Dendritic cell treated with granulocyte-macrophage colony-stimulating factor and Interleukin-4, amounts not matched to agents 40 ng/mL and 50 ng/mL, for 4 days (primary cell): ENCODE measurements at regions not wholly inside any gene's neighbourhood (a gene's known extent, or its start where the extent isn't known, plus 50 kb on each side); places are given as distances from the start of the nearest gene placed in this dataset.
"Not testable (repeated sequence)": the region's sequence is repeated elsewhere in the genome, so short reads cannot be mapped to it uniquely, and the experiment has no call there.

Experiments used
- H3K27ac Mint-ChIP-seq: one replicate; pipeline ENCODE4 v1.8.0; 2022; ENCODE audit warnings: mild to moderate bottlenecking, mixed read lengths
- H3K27me3 Mint-ChIP-seq: one replicate; pipeline ENCODE4 v1.8.0; 2022; ENCODE audit warnings: mild to moderate bottlenecking, mixed read lengths
- H3K36me3 Mint-ChIP-seq: one replicate; pipeline ENCODE4 v1.8.0; 2022; ENCODE audit warnings: low read depth, mixed read lengths
- H3K4me1 Mint-ChIP-seq: one replicate; pipeline ENCODE4 v1.8.0; 2022; ENCODE audit warnings: low read depth, mixed read lengths
- H3K4me3 Mint-ChIP-seq: one replicate; pipeline ENCODE4 v1.8.0; 2022; ENCODE audit warnings: mild to moderate bottlenecking, moderate library complexity, mixed read lengths
- H3K9me3 Mint-ChIP-seq: one replicate; pipeline ENCODE4 v1.8.0; 2022; ENCODE audit warnings: mixed read lengths
- intact Hi-C: fragments of 100-400 bp; cut with micrococcal nuclease; formaldehyde crosslinking; loops from one replicate; pipeline ENCODE4 v1.15.0; 2022

DNA sequence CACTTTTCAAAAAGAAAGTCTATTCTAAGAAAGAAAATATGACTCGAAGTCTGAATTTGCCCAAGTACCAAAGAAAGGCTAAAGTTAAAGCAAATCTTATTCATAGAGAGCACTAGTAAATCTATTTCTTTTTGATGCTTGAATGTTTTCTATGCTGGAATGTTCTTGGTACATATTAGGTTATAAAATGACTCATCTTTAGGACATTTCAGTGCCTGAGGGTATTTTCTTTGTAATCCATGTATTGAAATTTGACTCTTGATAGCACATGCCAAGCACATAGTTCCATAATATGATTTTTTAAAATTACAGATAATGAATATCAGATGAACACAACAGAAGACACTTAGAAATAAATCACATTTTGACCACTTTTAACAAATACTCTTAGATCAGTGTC is 232.8 kb downstream of the TRIML1 start:
- Mint-ChIP-seq H3K9me3 (peaks cover 43% of the 10 kb centered on the region), H3K4me3 (no peak overlapping the region), H3K27ac (no peak overlapping the region), H3K27me3 (no peaks in the 10 kb centered on the region), H3K36me3 (no peaks in the 10 kb centered on the region), H3K4me1 (no peaks in the 10 kb centered on the region)
- intact Hi-C loops: no loop called here

DNA sequence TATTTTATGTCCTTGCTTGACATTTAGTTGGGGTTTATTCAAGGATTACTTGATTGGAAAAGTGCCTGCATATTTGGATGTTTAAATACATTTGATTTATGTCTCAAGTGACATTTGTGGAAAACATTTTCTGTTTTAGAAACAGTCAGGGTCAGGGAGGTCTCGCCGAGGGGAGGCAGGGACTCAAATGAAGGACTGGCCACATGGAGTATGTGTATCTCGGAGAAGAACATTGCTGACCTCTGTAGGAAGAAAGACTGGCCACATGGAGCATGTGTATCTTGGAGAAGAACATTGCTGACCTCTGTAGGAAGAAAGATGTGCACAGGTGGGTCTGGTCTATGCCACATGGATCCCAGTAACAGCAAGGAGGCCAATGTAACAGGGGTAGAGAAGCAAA is 233.6 kb downstream of the TRIML1 start:
- intact Hi-C loops: no loop called here

DNA sequence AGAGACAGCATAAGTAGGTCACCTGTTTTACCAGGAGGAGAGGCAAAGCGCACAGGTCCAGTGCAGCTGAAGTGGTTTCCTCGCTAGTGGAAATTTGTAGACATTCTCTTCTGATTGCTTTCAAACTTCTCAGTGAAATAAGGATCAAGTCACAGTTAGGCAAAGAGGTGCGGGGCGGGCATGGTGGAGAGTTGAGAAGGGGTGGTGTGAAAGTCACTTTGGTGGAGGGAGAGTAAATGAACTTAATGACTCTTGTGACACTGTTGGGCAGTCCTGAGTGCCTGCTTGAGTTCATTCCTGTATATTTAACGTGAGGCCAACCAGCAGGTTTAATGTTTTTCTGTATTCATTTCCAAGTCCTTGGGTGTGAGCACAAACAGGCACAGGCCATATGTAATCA is 235.6 kb downstream of the TRIML1 start:
- intact Hi-C loops: no loop called here
- H3K27me3 Mint-ChIP-seq: no peaks in the 10 kb centered on the region
- H3K4me3 Mint-ChIP-seq: no peak overlapping the region
- H3K36me3 Mint-ChIP-seq: no peaks in the 10 kb centered on the region
- no peaks in the 10 kb centered on the region for H3K4me1 Mint-ChIP-seq
- H3K9me3 Mint-ChIP-seq: peaks cover 58% of the 10 kb centered on the region
- no peak overlapping the region for H3K27ac Mint-ChIP-seq

More for the DNA sequence above, 233.6 kb downstream of the TRIML1 start:
- H3K27ac Mint-ChIP-seq: no peak overlapping the region
- no peak overlapping the region for H3K4me3 Mint-ChIP-seq
- no peaks in the 10 kb centered on the region for H3K4me1 Mint-ChIP-seq
- H3K27me3 Mint-ChIP-seq: no peaks in the 10 kb centered on the region
- no peaks in the 10 kb centered on the region for H3K36me3 Mint-ChIP-seq
- H3K9me3 Mint-ChIP-seq: peaks cover 45% of the 10 kb centered on the region

DNA sequence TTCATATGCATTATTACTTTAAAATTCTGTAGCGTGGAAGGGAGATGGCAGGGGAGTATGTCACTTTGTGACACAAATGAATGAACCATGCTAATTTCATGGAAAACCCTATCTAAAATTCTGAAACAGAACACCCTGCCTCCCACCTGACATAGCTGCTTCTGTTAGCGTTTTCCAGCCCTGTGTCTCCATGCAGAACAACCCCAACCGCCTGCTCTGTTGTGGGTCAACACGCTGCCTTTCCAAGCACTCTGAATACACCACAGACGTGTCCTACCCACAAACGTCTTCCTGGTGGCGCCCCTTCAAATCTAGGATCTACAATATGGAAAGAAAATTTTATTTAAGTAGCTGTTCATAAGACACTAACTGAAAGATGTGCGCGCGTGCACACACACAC is 238.6 kb downstream of the TRIML1 start:
- H3K4me3 Mint-ChIP-seq: no peak overlapping the region
- no peaks in the 10 kb centered on the region for H3K36me3 Mint-ChIP-seq
- intact Hi-C loops: no loop called here
- peaks cover 63% of the 10 kb centered on the region for H3K9me3 Mint-ChIP-seq
- H3K27ac Mint-ChIP-seq: no peak overlapping the region
- H3K4me1 Mint-ChIP-seq: no peaks in the 10 kb centered on the region
- H3K27me3 Mint-ChIP-seq: no peaks in the 10 kb centered on the region

DNA sequence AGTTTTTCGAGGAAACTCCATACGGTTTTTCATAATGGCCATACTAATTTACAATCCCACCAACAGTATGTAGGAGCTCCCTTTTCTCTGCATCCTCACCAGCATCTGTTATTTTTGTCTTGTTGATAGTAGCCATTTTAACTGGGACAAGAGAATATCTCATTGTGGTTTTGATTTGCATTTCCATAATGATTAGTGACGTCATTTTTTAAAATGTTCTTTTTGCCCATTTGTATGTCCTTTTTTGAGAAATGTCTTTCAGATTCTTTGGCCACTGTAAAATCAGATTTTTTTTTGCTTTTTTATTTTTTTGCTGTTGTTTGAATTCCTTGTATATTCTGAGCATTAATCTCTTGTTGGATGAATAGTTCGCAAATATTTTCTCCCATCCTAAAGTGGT is 243.9 kb downstream of the TRIML1 start:
- intact Hi-C loops: no loop called here
- no peaks in the 10 kb centered on the region for H3K36me3 Mint-ChIP-seq
- H3K4me1 Mint-ChIP-seq: no peaks in the 10 kb centered on the region
- H3K27me3 Mint-ChIP-seq: no peaks in the 10 kb centered on the region
- peaks cover 55% of the 10 kb centered on the region for H3K9me3 Mint-ChIP-seq
- no peak overlapping the region for H3K4me3 Mint-ChIP-seq
- H3K27ac Mint-ChIP-seq: no peak overlapping the region

DNA sequence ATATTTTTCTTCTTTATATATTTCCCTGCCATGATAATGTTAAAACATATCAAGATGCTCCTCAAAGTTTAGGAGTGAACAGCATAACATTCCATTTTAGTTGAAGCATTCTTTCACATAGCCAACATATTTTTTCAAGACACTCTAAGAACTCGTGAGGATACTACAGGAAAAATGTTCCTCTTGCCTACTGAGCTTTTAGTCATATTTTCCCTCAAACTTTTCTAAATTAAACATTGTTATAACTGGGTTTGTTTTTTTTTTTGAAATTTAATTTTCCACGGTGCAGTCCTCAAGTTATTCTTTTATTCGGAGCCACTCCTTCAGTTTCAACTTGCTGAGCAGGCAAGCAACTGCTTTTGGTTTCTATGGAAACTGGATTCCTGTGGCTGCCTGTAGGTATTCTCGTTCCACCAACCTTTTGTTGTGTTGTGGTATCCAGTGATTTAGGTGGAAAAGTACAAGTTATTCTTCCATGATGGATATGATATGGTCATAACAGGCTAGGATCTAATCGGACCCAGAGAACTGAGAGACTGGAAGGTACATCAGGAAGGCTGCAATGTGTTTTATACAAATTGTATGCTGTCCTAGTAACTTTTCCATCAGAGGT is 248.0 kb downstream of the TRIML1 start:
- no peak overlapping the region for H3K4me3 Mint-ChIP-seq
- no peaks in the 10 kb centered on the region for H3K36me3 Mint-ChIP-seq
- H3K27ac Mint-ChIP-seq: no peak overlapping the region
- intact Hi-C loops: no loop called here
- peaks cover 58% of the 10 kb centered on the region for H3K9me3 Mint-ChIP-seq
- no peaks in the 10 kb centered on the region for H3K27me3 Mint-ChIP-seq
- H3K4me1 Mint-ChIP-seq: no peaks in the 10 kb centered on the region

DNA sequence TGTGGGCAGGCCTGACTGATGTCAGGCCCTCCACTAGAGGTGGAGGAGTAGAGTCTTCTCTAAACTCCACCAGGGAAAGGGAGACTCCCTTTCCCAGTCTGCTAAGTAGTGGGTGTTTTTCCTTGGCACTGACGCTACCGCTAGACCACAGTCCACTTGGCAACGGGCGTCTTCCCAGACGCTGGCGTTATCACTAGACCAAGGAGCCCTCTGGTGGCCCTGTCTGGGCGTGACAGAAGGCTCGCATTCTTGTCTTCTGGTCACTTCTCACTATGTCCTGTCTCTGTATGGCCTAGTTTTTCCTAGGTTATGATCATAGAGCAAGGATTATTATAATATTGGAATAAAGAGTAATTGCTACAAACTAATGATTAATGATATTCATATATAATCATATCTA is 252.1 kb downstream of the TRIML1 start:
- H3K27ac Mint-ChIP-seq, H3K4me3 Mint-ChIP-seq, H3K27me3 Mint-ChIP-seq, H3K36me3 Mint-ChIP-seq, intact Hi-C loops, H3K4me1 Mint-ChIP-seq: not testable (repeated sequence)
- H3K9me3 Mint-ChIP-seq: peaks cover 41% of the 10 kb centered on the region

DNA sequence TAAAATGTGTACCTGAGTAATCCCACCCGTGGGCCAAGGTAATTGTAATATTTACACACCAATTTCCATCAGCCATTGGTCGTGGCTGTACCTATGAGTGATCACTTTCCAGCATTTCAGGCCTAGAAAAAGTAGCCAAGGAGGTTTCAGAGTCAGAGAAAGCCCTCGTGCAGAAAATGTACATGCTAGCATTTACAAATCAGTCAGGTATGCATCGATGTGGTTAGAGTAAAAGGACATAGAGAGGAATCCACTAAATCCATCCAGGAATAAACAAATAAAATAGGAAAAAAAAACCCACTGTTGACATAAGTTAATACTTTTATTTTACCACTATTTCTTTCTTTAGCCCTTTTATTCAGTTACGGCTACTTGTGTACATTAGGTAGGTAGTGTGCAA is 256.8 kb downstream of the TRIML1 start:
- H3K27me3 Mint-ChIP-seq: no peaks in the 10 kb centered on the region
- H3K4me1 Mint-ChIP-seq: no peaks in the 10 kb centered on the region
- intact Hi-C loops: no loop called here
- H3K4me3 Mint-ChIP-seq: no peak overlapping the region
- H3K27ac Mint-ChIP-seq: no peak overlapping the region
- no peaks in the 10 kb centered on the region for H3K36me3 Mint-ChIP-seq
- peaks cover 26% of the 10 kb centered on the region for H3K9me3 Mint-ChIP-seq

DNA sequence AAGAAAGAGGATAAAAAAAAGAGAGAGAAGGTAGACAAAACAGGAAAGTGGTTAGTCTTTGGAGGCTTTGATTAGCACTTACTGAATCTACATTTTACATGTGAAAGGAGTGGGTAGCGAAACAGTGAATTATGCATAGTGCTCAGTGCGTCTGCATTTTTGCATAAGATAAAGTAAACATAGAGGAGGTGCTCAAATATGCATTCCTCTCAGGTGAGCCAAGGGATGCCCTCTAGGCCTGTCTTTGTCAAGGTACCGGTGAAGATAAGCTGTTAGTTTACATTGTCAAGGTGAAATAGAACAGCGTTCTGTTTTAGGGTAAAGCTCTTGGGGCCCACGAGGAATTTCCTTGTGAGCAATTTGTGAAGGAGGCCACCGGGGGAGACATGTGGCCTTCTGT is 260.6 kb downstream of the TRIML1 start:
- intact Hi-C loops: no loop called here
- no peaks in the 10 kb centered on the region for H3K4me1 Mint-ChIP-seq
- H3K27me3 Mint-ChIP-seq: no peaks in the 10 kb centered on the region
- H3K36me3 Mint-ChIP-seq: no peaks in the 10 kb centered on the region
- peaks cover 20% of the 10 kb centered on the region for H3K9me3 Mint-ChIP-seq
- no peak overlapping the region for H3K27ac Mint-ChIP-seq
- H3K4me3 Mint-ChIP-seq: no peak overlapping the region

DNA sequence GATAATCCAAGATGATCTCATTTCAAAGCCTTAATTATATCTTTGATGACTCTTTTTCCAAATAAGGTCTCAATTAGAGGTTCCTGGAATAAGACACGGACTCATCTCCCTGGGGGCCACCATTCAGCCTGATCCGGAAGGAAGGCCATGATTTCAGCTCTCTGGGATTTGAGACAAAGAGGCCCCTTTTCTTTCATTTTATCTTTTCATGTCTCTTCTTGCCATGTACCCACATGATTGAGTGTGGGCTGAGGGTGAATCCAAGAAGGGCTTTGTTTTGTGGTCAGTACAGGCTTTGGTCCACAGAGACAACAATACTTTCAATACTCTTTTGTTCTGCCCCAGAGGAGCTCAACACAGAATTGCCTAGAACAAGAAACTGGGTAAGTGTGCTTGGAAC is 261.2 kb downstream of the TRIML1 start:
- intact Hi-C loops: no loop called here
- Mint-ChIP-seq H3K4me1 (no peaks in the 10 kb centered on the region), H3K27me3 (no peaks in the 10 kb centered on the region), H3K4me3 (no peak overlapping the region), H3K9me3 (peaks cover 23% of the 10 kb centered on the region), H3K36me3 (no peaks in the 10 kb centered on the region), H3K27ac (no peak overlapping the region)

DNA sequence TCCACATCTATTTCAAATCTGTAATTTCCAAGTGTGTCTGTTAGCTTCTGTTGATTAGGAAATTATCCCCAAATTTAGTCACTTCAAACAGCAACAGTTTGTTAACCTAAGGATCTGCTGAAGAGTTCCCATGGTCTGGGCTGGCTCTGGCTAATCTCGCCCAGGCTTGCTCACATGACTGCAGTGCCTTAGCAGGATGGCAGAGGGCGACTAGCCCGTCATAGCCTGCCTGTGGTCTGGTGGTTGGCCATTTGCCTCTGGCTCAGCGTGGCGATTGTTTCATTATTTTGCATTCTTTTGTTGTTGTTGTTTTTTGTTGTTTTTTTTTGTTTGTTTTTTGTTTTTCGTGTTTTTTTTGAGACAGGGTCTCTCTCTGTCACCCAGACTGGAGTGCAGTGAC is 264.0 kb downstream of the TRIML1 start:
- Mint-ChIP-seq H3K4me1 (no peaks in the 10 kb centered on the region), H3K27ac (no peak overlapping the region), H3K4me3 (no peak overlapping the region), H3K36me3 (no peaks in the 10 kb centered on the region), H3K9me3 (peaks cover 42% of the 10 kb centered on the region), H3K27me3 (no peaks in the 10 kb centered on the region)
- intact Hi-C loops: no loop called here

DNA sequence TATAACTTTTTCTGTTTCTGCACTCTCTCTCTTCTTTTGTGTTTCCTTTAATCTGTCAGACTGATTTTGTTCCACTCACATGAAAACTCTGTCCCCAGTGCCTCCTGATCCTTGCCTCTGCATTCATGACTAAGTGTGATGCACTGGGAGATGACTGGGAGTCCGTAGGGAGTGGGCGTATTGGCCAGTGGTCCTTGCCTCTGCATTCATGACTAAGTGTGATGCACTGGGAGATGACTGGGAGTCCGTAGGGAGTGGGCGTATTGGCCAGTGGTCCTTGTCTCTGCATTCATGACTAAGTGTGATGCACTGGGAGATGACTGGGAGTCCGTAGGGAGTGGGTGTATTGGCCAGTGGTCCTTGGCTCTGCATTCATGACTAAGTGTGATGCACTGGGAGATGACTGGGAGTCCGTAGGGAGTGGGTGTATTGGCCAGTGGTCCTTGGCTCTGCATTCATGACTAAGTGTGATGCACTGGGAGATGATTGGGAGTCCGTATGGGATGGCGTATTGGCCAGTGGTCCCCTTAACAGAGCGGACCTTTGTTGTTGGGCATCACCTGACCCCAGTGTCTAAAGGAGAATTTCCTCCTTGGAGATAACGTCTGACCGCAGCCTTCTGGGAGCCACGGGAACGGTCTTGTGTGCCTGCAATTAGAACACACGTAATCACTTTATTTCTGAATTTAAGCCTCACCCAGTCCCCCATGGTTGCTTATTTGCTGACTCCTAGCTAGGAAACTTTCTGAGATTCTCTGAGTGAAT is 266.0 kb downstream of the TRIML1 start:
- H3K4me3 Mint-ChIP-seq, H3K27me3 Mint-ChIP-seq, intact Hi-C loops, H3K36me3 Mint-ChIP-seq, H3K4me1 Mint-ChIP-seq, H3K27ac Mint-ChIP-seq: not testable (repeated sequence)
- peaks cover 42% of the 10 kb centered on the region for H3K9me3 Mint-ChIP-seq

DNA sequence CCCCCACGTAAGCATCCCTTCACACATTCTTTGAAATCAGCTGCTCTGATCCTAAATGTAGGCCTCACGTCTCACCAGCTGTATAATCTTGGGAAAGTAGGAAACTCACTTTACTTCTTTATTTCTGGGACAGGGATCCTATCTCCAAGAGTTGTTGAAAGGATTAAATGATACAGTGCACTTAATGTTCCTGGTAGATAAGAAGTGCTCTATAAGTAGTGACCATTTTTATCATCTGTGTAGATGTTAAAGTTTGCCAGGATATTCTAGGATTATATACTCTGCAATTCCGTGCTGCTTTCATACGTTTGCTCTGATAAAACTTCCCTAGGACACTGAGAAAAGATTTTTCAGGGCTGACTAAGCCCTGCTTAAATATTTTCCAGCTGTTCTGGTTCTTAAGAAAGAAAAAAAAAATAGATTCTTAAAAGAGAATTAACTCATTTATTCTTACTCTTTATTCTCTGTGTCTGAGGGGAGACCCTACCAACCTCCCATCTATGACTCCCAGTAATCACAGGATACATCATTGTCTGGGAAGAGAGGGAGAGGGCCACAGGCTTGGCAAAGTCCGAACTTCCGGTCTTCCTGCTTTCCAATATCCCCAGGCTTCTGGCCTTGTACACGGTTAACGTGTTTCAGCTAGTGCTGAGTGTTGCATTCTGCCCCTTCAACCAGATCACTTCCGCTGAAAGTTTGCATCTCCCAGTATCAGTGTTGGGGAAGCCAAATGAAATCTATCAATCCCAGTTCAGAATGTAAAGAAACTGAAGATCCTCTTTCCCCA is 269.2 kb downstream of the TRIML1 start:
- H3K27me3 Mint-ChIP-seq: no peaks in the 10 kb centered on the region
- H3K4me1 Mint-ChIP-seq: no peaks in the 10 kb centered on the region
- no peaks in the 10 kb centered on the region for H3K36me3 Mint-ChIP-seq
- no peak overlapping the region for H3K27ac Mint-ChIP-seq
- intact Hi-C loops: no loop called here
- peaks cover 52% of the 10 kb centered on the region for H3K9me3 Mint-ChIP-seq
- no peak overlapping the region for H3K4me3 Mint-ChIP-seq

DNA sequence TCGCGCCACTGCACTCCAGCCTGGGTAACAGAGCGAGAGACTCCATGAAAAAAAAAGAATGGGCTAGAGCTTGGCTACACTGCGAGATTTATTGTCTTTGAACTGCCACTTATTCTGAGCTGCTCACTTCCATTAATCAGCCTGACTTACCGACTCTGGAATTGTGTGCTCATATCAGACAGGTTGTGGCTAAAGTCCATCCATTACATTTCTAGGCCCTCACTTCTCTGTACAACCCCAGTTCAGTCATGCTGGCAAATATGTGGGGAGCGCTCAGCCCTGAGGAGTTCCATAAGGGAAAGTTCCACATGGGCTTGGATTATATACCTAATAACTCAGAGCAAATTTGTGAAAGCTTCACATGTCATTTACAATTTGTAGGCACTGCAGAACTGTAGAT is 270.6 kb downstream of the TRIML1 start:
- no peaks in the 10 kb centered on the region for H3K36me3 Mint-ChIP-seq
- no peaks in the 10 kb centered on the region for H3K27me3 Mint-ChIP-seq
- intact Hi-C loops: no loop called here
- H3K27ac Mint-ChIP-seq: no peak overlapping the region
- H3K4me3 Mint-ChIP-seq: no peak overlapping the region
- H3K9me3 Mint-ChIP-seq: peaks cover 50% of the 10 kb centered on the region
- H3K4me1 Mint-ChIP-seq: no peaks in the 10 kb centered on the region
